K562 (cell line): ENCODE measurements at regions not wholly inside any gene's neighbourhood (a gene's known extent, or its start where the extent isn't known, plus 50 kb on each side); places are given as distances from the start of the nearest gene placed in this dataset.

ENCODE experiments used
- CTCF ChIP-seq, 3 experiments: IDR thresholded peaks in 2 of 3; conservative IDR thresholded peaks in 1 of 3; 2 replicates each; pipeline ENCODE4 v1.5.1; 2011 to 2012; ENCODE audit warnings: low read length in 3 of 3, mild to moderate bottlenecking in 3 of 3, control low read depth in 2 of 3, improper control_type of control experiment in 1 of 3, inconsistent platforms in 1 of 3, low read depth in 1 of 3, mixed read lengths in 1 of 3, moderate library complexity in 1 of 3; ENCODE audit not compliant: insufficient read depth in 2 of 3
- E2F6 ChIP-seq, 2 experiments: IDR thresholded peaks; 2 replicates each; pipeline ENCODE4 v1.6.1; 2011; ENCODE audit warnings: borderline replicate concordance in 1 of 2, control low read depth in 1 of 2, low read depth in 1 of 2, low read length in 1 of 2, mild to moderate bottlenecking in 1 of 2, mixed read lengths in 1 of 2, moderate library complexity in 1 of 2; ENCODE audit not compliant: insufficient read depth in 1 of 2, insufficient read length in 1 of 2, poor library complexity in 1 of 2, severe bottlenecking in 1 of 2; ENCODE audit errors: extremely low read depth in 1 of 2
- POLR2A ChIP-seq: fragments of 450-650 bp; conservative IDR thresholded peaks from 2 replicates; pipeline ENCODE4 v1.6.1; 2016
- ZBTB17 ChIP-seq: fragments of 450-650 bp; formaldehyde crosslinking; IDR thresholded peaks from 2 replicates; pipeline ENCODE4 v1.4.0; 2020; ENCODE audit warnings: mild to moderate bottlenecking

- no peak for TF ChIP-seq CTCF (IDR thresholded peaks at IDR 0.05 in 2 of 3, conservative IDR thresholded peaks at IDR 0.05 in 1 of 3; ENCODE audit: insufficient read depth in 2 of 3, low read depth in 1 of 3, low read length in 3 of 3)
- no peak for TF ChIP-seq ZBTB17 (CRISPR knock-in tag)
- TF ChIP-seq POLR2A, result no peak
- TF ChIP-seq E2F6 (IDR thresholded peaks at IDR 0.05; ENCODE audit: borderline replicate concordance in 1 of 2, extremely low read depth in 1 of 2, insufficient read depth in 1 of 2, insufficient read length in 1 of 2, low read depth in 1 of 2, low read length in 1 of 2, poor library complexity in 1 of 2, severe bottlenecking in 1 of 2), result no peak
Observed at GRCh38 chr6:105507811-105508210, 104.9 kb upstream of the PREP start.
